Daoy (cell line): ENCODE measurements at regions not wholly inside any gene's neighbourhood (a gene's known extent, or its start where the extent isn't known, plus 50 kb on each side); places are given as distances from the start of the nearest gene placed in this dataset.

ENCODE experiments used
- DNase-seq: peaks from one replicate; pipeline ENCODE4 v3.0.0-alpha.2; 2015; ENCODE audit warnings: low read depth

DNA sequence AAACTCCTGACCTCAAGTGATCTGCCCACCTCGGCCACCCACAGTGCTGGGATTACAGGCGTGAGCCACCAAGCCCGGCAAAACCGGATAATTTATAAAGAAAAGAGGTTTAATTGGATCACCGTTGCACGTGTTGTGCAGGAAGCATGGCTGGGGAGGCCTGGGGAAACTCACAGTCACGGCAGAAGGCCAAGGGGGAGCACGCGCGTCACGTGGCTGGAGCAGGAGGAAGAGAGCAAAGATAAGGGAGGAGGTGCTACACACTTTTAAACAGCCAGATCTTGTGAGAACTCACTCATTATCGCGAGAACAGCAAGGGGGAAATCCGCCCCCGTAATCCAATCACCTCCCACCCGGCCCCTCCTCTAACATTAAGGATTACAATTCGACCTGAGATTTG, 177.9 kb upstream of the TENM3 start:
- DNase-seq: peak; percentile 43

DNA sequence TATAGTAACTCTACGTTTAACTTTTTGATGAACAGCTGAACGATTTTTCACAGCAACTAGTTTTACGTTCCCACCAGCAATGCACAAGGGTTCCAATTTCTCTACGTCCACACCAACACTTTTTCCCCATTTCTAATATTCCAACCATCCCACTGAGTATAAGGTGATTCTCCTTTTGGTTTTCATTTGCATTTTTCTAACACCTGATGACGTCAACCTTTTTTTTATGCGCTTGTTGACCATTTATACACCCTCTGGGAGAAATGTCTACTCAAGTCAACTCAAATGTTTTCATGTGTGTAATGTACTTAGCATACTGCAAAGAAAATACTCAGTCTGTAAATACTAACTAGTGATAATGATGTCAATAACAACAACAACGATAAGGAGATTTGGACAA, 177.2 kb upstream of the TENM3 start:
- DNase-seq: no peak

DNA sequence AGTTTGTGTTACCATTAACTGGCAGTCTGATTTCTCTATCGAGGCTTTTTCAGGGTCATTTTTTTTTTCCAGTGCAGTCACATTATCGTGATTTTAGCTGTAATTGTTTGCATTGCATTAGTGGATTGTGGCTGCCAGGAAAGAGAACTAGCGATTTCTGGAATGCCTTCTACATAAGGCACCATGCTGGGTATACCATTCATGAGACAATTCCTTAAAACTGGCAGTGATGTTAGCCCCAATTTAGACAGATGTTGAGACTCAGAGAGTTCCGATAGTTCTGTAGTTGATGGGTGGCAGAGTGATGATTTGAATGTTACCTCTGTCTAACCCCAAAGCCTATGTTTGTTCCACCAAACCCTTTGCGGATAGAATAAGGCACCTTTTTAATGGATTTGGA, 175.4 kb upstream of the TENM3 start:
- no peak for DNase-seq

DNA sequence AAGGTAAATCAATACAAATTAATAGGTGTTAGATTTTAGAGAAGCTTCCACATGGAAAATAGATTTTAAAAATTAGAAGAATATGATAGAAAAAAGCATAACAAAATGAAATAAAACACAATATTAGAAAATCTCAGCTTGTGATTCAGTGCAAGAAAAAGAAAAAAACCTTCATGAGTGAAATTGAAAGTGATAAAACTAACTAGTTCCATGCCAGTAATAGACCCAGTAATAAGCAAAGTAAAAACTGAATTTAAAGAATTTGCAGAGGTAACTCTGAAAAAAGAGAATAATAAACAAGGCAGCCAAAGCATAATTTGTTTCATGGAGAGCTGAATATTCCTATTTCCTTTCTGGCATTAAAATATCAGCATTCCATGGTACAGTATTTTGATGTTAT, 174.3 kb upstream of the TENM3 start:
- DNase-seq: no peak

DNA sequence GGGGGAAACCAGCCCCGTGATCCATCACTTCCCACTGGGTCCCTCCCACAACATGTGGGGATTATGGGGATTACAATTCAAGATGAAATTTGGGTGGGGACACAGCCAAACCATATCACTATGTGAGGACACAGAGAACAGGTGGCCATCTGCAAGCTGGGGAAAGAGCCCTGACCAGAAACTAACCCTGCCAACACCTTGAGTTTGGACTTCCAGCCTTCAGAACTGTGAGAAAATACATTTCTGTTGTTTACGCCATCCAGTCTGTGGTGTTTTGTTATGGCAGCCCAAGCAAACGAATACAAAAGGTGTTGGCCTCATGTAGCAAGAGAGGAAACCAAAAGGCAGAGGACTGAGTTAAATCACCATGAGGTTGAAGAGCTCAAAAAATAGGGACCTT, 169.9 kb upstream of the TENM3 start:
- DNase-seq: no peak

DNA sequence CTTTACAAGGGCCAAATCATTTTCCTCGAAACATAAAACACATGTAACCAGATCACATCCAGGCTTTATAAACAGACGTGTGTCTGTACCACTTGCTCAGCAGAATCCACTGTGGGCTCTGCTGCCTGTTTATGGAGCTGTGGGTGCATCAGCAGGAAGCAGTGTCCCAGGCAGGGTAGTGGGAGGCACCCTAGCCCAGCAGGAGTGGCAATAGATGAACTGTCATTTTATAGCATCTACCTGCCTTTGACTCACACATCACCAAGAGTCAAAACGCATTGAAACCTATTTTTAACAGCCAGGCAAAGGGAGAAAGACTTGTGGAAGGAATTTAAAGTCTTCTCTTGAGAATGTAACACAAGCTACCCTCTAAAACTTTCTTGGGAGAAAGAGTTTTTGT, 169.1 kb upstream of the TENM3 start:
- no peak for DNase-seq

DNA sequence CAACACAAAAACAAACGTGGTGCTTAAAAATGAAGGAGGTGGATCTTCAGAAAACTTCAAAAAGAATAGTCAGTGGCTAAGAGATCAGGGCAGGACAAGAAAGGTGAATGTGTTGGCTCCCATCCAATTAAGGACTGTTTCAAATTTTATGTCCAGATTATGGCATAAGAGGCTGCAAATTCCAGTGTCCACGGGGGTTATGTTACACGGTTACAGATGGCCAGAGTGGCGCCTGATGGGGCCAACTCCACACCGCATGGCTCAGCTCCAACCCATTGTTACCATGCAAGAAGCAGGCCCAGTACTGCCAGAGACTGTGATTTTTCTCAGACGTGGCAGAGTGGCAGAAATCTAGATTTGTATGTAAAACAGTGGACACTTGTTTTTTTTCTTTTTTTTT, 168.4 kb upstream of the TENM3 start:
- no peak for DNase-seq

DNA sequence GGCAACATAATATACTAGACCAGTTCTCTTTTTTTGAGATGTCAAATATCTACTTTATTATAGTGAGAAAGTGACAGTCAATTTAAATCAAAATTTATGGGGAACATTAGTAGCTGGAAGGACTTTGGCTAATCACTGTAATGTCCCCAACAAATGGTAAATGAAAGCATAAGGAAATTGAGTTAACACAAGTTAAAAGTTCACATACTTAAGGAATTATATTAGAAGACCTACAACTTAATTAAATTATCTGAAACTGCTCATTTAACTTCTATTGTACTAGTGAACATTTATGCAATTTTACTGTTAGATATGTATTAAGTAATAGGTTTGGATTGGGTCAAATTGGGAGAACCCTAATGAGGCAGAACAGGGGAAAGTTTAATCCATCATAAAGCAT, 160.3 kb upstream of the TENM3 start:
- no peak for DNase-seq

DNA sequence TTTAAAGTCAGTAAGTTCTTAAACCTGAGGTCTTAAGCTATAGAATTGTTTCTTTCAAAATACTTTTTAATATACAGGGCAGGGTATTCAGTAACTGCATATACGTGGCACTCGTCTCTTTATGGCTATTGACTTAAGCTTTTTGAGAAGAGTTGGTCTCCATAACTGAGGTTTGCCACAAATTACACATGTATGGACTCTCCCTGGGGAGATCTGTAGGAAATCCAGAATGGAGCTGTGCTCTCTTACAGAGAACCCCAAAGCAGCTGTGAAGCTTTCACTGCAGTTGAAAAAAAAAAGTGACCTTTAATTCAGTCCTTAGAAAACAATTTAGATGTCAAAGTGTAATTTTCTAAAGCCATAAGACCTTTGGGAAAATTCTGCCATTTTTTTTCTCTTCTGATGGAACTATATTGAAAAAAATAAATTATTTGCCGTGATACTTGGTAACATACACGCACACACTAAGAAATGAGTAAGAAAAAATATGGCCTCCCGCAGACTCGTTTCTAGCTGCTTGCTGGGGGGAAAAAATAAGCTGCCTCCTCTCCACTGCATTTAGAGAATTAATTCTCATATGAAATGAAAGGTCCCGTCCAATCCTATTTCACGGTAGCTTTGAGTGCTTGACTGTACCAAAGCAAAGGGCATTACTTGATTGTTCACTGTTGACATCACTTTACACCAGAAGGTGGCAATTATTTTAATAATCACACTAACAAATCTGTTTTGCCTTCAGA, 159.4 kb upstream of the TENM3 start:
- peak; percentile 49 for DNase-seq

DNA sequence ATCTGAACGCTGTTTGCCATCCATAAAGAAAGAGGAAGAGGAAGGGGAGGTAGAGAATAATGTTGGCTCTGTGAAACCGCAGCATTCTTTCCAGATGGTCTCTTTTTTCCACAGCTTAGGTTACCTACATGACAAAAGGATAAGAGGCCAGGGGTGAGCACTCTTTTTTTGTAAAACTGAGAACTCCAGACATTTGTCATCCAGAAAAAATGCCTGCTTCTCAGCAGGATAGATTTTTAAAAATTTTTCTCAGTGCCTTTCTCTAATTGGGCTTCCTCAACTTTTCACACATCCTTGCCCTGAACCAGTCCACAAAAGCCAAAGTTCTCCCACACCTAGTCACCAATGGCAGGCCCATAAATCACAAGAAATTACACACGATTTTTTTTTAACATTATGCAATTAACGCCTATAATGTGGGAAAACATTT, 158.1 kb upstream of the TENM3 start:
- peak; percentile 76 for DNase-seq

DNA sequence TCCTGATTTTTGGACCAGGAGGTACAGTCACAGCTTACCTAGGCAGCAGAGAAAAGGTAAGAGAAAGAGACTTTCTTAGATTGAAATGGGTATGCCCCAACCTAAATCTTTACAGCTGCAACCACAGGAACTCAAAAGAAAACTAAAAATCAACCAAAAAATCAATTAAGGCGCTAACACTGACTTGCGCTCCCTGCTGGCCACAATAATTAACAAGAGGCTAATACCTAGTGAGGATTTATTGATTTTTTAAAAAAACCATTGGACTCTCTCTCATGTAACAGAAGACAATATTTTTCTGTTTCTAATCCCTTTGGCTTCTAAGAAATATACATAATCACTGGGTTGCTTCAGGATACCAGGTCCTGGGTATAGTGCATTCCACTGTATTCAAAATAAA, 153.9 kb upstream of the TENM3 start:
- DNase-seq: no peak

DNA sequence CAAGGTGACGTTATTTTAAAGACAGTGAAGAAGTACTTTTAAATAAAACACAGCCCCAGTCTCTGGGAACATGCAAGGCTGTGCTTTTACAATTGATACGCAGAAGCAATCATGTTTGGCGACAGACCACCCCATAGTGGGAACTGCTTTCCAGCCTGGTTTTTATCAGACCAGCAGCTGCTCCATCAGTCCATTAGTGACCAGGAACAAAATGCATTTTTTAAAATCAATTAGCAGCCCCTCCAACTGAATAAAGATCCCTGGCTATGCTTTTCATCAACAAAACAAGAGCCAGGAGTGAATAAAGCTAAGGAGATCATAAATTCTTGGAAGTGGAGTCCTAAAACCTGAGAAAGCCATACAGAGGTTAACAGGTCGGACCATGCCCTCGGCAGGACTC, 153.0 kb upstream of the TENM3 start:
- no peak for DNase-seq

DNA sequence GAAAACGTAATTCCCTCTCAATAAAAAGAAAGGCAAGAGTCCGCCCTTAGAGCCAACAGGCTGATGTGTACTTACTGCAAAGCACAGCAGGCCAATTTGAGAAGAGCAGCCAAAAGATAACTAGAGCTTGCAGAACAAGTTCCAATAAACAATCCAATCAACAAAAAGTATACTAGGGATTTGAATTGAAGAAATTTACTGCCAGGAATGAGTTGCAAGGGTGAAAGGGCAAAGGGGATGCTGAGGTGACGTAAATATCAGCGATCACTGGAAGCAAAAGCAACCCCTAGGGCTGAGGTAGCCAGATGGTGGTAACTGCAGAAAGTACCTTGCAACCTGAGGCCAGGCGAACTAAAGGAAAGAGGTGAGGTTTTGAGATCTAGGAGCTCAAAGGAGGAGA, 152.1 kb upstream of the TENM3 start:
- DNase-seq: no peak

DNA sequence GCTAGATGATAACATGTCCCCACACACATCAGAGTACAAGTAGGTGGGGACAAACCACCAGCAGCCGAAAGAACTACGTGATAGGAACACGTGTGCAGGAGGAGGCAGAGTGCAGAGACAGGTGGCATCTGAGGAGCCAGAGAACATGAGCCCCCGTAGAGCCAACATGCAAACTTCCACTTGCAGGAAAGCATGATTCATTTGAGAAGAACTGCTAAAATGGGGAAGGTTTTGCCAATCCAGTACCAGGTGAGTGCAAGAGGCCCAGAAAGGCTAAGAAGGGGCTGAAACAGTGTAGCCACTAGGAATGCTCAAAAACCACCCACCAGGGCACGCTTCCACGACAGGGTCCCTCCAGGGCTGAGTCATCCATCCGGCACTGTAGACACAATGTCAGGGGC, 149.8 kb upstream of the TENM3 start:
- DNase-seq: peak; percentile 63

DNA sequence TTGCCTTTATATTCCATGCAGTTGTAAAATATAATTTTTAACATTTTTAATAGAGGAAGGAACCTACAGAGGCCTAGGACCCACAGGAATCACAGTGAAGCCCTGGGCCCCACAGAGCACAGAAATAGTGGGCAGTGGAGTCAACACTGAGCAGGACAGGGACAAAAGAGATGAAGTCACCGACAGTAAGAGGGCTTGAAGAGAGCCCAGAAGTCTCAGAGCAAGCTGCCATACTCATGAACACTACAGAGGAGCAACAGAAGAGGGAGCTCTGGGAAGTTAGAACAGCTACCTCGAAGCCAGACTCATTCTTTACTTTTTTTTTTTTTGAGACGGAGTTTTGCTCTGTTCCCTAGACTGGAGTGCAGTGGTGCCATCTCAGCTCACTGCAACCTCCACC, 149.3 kb upstream of the TENM3 start:
- DNase-seq: peak; percentile 35

DNA sequence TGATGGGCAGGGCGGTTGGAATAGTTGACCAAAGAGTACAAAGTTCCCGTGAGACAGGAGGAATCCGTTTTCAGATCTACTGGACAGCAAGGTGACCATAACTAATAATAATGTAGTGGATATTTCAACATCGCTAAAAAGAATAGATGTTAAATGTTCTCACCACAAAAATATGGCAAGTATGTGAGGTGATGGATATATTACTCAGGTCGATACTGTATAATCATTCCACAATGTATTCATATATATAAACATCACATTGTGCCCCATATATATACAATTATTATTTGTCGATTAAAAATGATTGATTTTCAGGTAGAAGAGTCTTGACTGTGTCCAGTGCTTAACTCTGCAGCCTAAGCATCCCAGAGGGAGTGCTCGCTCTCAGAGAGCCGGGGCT, 141.6 kb upstream of the TENM3 start:
- no peak for DNase-seq

DNA sequence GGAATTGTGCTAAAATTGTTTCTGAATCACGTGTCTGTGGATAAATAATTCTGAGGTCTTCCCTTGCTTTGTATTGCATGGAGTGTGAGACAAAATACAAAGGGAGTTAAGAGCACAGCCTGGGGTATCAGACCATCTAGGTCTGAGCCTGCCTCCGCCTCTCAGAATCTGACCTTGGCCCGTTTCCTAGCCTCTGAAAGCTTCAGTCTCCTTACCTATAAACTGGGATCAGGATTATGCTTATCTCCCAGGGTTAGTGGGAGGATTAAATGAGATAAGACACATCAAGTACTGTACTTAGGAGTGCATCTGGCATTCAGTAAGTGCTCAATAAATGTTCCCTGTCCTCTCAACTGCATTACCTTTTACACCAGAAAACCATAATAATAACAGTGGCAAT, 140.6 kb upstream of the TENM3 start:
- no peak for DNase-seq

DNA sequence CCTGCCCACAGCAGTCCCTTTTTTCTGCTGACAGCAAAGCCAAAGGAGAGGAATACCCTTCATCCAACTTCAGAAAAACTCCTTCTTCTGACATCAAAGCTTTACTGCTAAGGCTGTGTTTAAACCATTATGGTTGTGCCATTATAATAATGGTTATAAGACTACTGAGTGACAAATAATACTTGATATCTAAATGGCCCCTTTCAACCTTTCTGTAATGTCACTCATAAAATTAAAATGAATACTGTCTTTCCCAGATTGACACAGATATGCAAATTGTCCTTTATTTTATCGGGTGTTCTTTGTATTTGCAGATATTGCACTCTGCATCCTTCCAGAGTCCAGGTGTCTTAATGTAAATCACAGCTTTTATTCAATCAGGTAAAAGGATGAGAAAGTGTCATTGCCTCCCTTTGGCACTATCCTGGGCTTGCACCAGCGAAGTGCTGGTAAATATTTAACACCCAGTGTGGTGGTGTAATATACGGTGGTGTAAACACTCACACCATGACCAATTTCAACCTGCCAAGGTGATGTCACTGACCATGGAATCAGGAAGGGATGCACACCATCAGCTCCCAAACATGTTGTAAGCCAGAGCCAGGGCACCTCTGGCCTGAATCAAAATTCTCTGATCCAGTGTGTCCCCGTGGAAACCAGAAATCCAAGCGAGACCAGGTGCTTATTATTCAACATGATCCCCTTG, 139.4 kb upstream of the TENM3 start:
- DNase-seq: no peak

DNA sequence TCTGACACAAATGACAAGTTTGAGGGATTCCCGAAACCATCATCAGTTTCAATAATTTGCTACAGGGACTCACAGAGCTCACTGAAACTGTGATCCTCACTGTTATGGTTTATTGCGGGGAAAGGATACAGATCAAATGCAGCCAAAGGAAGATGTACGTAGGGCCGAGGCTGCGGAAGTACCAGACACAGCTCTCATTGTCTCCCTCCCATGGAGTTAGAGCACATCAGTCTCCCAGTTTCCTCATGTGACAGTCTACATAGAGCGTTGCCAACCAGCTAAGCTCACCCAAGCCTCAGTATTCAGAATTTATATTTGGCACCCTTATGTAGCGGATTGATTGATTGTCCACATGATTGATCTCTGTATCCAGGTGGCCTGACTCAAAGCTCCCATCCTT, 137.8 kb upstream of the TENM3 start:
- no peak for DNase-seq

DNA sequence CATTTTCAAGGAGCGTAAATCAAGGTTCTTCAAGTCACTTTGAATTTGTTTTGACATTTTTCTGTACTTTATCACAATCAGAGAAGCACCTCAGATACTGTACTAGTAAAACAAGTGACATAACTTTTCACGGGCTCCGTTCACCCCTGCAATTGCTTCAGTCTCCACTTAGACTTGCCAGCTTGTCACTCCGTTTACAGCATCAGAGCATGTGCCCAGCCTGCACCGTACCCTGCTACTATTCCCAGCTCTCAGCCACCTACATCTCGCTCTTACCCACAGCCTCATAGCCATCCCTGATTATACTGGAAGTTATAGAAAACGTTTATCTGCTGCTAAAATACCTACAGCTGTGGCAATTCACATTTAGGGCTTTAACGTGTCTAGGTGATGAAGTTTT, 135.3 kb upstream of the TENM3 start:
- no peak for DNase-seq

DNA sequence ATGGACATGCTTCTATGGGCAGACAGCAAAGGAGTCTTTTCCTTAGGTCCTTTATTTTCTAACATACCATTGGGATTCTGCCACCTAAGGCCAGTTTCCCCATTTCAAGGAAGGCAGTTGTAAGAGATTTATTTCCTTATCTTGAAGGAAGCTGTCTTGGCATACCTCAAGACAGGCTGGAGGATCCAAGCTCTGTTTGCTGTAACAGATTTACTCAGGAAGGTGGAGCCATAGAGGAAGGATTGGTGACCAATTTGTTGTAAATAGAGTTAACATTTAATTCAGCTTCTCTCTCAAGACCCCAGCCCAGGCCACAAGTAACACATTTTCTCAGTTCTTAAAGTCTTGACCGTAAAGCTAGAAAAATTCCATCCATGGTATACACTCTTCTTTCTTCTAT, 131.6 kb upstream of the TENM3 start:
- DNase-seq: no peak

DNA sequence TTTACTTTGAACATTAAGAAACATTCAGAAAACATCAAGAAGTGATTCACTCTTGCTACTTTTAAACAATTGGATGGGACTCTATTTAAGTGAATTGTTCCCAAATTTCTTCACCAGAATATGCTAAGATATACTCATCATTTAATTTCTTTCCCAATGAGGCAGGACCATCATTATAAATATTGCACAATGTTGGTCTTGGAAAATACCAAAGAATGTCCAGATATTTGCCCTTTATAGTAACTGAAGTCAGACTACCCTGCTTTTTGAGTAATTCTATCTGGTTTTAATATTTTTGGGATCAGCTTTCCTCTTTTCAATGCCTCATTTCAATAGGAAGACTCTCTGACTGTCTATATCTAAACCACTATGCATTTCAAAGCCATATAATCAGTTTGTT, 129.4 kb upstream of the TENM3 start:
- DNase-seq: no peak

DNA sequence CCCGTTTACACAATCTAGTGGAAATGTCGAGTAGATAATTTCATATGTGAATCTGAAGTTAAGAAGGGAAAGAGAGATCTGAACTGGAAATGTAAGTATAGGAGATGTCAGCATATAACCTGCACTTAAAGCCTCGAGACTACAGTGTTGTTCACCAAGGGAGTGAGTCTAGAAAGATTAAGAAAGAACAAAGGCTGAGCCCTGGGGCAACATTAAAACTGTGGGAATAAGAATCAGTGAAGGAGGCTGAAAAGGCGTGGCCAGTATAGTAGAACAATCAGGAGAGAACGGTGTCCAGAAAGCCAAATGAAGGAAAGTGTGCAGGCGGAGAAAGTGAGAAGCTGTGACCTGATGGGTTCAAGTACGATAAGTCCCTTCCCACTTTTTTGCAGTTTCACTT, 118.8 kb upstream of the TENM3 start:
- no peak for DNase-seq

DNA sequence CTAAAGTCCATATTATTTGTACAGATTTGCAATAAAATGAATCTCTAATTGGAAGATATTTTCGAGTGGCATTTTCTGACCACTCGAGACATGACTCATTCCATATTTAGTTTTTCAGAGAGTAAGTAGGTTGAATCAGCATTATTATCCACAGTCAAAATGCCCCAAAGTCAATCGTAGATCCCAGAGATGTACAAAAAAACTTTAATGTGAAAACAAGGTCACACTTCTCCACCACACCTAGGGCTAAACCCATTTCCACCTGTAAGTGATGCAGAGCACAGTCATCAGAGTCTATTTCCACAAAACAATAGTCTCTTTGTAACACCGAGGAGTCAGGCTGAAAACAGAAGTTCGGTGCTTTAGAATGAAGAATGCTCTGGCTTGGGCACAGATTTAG, 117.1 kb upstream of the TENM3 start:
- DNase-seq: no peak
